Right cardiac atrium (tissue), 5 donors: ENCODE measurements at regions not wholly inside any gene's neighbourhood (a gene's known extent, or its start where the extent isn't known, plus 50 kb on each side); places are given as distances from the start of the nearest gene placed in this dataset.

ENCODE experiments used
- ATAC-seq, 2 donors: fragments of 200-7000 bp; cut with Tn5 transposase; one replicate each; pipeline versions ENCODE4 v1.8.0 to v1.9.1; 2020; ENCODE audit warnings: moderate library complexity in 2 of 2, mild to moderate bottlenecking in 1 of 2
- DNase-seq, 3 donors: peaks; one replicate each; pipeline ENCODE4 v3.0.0-alpha.2; 2020
- H3K27ac ChIP-seq: one replicate; pipeline ENCODE4 v1.5.1; 2013; ENCODE audit warnings: mild to moderate bottlenecking, low read length, control low read depth, moderate library complexity
- H3K27me3 ChIP-seq: one replicate; pipeline ENCODE4 v1.6.1; 2013; ENCODE audit not compliant: control insufficient read depth, insufficient read depth
- H3K4me1 ChIP-seq: one replicate; pipeline ENCODE4 v1.6.1; 2013; ENCODE audit warnings: low read length; ENCODE audit not compliant: control insufficient read depth, insufficient read depth
- H3K4me3 ChIP-seq: one replicate; pipeline ENCODE4 v1.5.1; 2013; ENCODE audit warnings: low read length, control low read depth
- H3K9me3 ChIP-seq: one replicate; pipeline ENCODE4 v1.6.1; 2013; ENCODE audit warnings: low read length; ENCODE audit not compliant: control insufficient read depth
- WGBS: extraction: QIAGEN DNeasy Blood & Tissue Kit; methylation state at CpG from one replicate; pipeline ENCODE4 v1.1.7; 2013; 5-methylcytosine and 5-hydroxymethylcytosine counted together
- intact Hi-C, 4 donors: fragments of 100-400 bp; cut with DNase I; formaldehyde crosslinking; loops; one replicate each; pipeline versions ENCODE4 v1.11.0 to v1.14.0; 2022 to 2023
- donor health status: healthy with polysubstance abuse.
- donor health status: DM: no; HTN: yes; CAD: no.
- donor health status: DM: no; HTN: no; CAD: no.
- donor health status: DM: no; HTN: yes; CAD: no; lungs with severe emphysema.
- donor health status: DM: yes; HTN: yes; CAD: no.

DNA sequence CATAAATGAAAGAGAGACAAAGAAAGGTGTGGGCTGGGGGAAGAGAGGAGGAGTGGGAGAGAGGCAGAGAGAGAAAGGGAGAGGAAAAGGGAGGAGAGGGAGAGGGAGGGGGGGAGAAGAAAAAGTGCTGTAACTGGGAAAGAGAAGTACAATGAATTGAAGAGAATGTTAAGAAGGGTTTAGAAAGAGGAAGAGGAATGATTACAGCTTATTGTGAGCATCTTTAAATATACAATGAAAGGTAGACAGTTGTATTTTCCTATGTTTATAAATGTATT, 229.1 kb upstream of the PMFBP1 start:
- Histone ChIP-seq H3K4me1 (no peaks in the 10 kb centered on the region), H3K27ac (no peak overlapping the region), H3K4me3 (no peak overlapping the region), H3K9me3 (no peaks in the 10 kb centered on the region), H3K27me3 (no peaks in the 10 kb centered on the region)
- no peak for ATAC-seq
- DNase-seq: no peak
- intact Hi-C loops: no loop called here

DNA sequence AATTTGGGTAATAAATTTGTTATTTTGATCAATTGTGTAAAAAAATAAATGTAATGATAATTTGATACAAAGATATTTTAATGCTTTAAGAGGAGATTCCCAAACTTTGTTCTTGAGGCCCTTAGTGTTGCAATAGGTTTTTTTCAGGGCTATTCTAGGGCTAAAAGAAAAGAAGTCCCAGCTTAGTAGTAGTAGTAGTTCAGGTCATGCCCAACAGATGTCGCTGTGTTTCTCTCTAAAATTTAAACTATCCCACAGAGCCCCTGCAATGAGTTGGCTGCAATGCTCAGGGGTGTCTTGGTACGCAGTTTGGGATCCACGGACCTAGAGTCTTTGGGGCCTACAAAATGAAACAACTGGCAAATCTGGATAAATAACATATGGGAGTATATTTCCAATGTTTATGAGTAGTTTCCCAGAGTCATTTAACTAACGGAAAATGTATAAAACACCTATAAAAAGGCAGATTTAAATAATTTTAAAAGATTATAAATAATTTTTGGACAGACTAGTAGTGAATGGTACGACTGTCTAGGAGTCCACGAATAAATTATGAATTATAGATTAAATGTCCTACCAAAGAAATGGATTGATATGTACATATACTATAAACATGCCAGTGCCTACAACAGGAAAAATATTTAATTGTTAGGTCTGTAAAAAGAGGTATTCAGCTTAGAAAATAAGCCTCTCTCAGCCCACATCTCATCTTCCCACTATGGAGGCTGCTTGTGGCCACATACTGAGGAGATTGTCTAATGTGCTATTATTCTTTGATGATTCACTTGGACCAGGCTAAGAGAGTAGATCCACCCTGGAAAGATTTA, 228.5 kb upstream of the PMFBP1 start:
- intact Hi-C loops: no loop called here
- Histone ChIP-seq H3K27me3 (no peaks in the 10 kb centered on the region), H3K9me3 (no peaks in the 10 kb centered on the region), H3K27ac (no peak overlapping the region), H3K4me1 (no peaks in the 10 kb centered on the region), H3K4me3 (no peak overlapping the region)
- DNase-seq: no peak
- WGBS: 41% methylated on average over 6 of the region's 6 CpGs
- ATAC-seq: peak; percentile 47 to 60

DNA sequence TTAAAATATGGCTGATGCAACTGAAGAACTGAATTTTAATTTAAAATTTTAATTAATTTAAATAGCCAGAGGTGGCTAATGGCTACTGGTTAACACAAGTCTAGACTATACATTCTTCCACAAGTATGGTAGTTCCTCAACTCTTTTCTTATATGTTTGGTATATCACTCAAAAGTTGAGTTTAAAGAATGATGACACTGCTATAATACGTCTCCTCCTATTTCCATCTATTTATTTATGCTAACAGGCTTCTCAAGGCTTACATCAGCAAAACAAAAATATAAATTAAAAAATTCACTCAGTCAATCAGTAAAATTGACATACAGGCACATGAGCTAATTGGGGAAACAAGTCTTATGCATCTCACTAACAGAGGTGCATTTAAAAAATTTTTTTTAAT, 227.9 kb upstream of the PMFBP1 start:
- no peak for DNase-seq
- H3K4me1 ChIP-seq: no peaks in the 10 kb centered on the region
- ATAC-seq: no peak
- H3K27ac ChIP-seq: no peak overlapping the region
- WGBS: 87% methylated on average over 1 of the region's 1 CpG
- no peak overlapping the region for H3K4me3 ChIP-seq
- H3K9me3 ChIP-seq: no peaks in the 10 kb centered on the region
- H3K27me3 ChIP-seq: no peaks in the 10 kb centered on the region
- intact Hi-C loops: no loop called here

DNA sequence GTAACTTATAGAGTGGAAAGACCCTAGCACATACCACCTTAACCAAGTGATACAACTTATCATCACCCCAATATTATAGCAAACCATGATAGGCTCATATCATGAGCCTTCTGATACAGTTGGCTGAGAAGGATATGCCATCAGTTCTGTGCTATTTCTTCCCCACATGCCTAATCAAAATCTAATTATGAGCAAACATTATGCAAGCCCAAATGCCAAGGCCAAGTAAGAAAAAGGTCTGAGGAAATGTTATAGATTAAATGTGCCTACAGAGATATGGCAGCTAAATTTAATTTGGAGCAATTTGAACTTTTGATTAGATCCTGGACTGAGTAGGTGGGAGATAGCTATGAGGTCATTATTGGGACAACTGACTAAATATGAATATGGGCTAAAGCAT, 225.9 kb upstream of the PMFBP1 start:
- intact Hi-C loops: no loop called here
- Histone ChIP-seq H3K27me3 (no peaks in the 10 kb centered on the region), H3K27ac (no peak overlapping the region), H3K4me1 (no peaks in the 10 kb centered on the region), H3K4me3 (no peak overlapping the region), H3K9me3 (no peaks in the 10 kb centered on the region)
- ATAC-seq (no peak), DNase-seq (no peak)

DNA sequence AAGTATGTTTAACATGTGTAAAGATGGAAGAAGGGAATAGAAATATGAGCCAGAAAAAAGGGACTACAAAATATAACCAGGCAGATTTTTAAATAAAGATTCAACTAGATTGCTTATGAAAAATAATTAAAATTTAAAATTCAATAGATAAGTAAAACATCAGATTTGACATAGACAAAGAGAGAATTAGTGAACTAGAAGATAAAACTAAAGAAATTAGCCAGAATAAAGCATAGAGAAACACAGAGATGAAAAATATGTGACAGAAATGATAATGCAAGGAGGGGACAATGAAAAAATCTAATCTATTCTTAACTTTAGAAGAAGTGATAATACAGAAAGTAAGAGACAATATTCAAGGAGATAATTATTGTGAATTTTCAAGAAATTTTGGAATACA, 222.6 kb upstream of the PMFBP1 start:
- no peak overlapping the region for H3K4me3 ChIP-seq
- H3K27me3 ChIP-seq: no peaks in the 10 kb centered on the region
- ATAC-seq (no peak), DNase-seq (no peak)
- intact Hi-C loops: no loop called here
- H3K4me1 ChIP-seq: no peaks in the 10 kb centered on the region
- no peak overlapping the region for H3K27ac ChIP-seq
- H3K9me3 ChIP-seq: no peaks in the 10 kb centered on the region

DNA sequence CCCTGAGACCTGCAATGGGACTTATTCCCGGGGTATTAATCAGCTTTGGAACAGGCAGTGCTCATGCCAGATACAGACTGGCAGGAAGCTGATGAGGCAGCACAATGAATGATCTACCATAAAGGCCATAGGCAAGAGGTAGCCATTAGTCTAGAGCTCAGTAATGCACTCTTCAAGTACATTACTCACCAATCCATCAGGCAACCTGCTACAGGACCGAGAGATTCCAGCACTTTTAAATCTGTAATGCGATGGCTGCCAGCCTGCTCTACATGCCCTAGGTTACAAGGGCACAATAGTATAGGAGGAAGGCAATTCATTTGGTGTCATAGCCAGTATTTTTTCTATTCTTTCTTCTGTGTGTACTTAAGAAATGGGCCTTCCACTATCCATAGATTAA, 217.8 kb upstream of the PMFBP1 start:
- intact Hi-C loops: no loop called here
- Histone ChIP-seq H3K4me3 (no peak overlapping the region), H3K27ac (no peak overlapping the region), H3K27me3 (no peaks in the 10 kb centered on the region), H3K4me1 (no peaks in the 10 kb centered on the region), H3K9me3 (no peaks in the 10 kb centered on the region)
- no peak for ATAC-seq
- 91% methylated on average over 3 of the region's 3 CpGs for WGBS
- no peak for DNase-seq

DNA sequence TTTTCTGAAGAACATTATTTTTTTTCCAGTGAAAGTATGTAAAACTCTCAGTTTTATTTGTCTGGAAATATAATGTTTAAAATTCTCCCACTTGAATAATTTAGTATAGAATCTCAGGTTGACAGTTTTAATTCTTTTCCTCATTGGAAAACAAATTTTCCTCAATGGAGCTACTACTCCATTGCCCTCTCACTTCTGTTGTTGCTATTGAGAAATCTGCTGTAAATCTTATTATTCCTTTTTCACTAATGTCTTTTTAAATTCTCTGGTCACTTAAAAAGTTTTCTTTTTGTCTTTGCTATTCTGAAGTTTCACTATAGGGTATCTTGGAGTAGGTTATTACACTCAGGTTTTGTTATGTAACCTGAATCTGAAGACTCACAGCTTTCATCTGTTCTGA, 216.1 kb upstream of the PMFBP1 start:
- no peaks in the 10 kb centered on the region for H3K9me3 ChIP-seq
- intact Hi-C loops: no loop called here
- H3K27ac ChIP-seq: no peak overlapping the region
- H3K4me3 ChIP-seq: no peak overlapping the region
- H3K27me3 ChIP-seq: no peaks in the 10 kb centered on the region
- ATAC-seq: no peak
- DNase-seq: no peak
- no peaks in the 10 kb centered on the region for H3K4me1 ChIP-seq

DNA sequence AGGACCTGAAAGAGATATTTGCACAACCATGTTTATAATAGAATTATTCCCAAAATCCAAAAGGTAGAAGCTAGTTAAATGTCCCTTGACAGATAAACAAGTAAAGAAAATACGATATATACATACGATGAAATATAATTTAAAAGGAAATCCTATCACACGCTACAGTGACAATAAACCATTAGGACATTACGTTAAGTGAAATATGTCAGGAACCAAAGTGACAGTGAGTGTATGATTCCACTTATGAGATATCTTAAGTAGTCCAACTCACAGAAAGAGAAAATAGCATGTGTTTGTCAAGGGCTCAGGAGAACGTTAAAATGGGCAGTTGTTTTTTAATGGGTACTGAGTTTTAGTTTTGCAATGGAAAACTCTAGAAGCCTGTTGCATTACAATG, 212.7 kb upstream of the PMFBP1 start:
- WGBS: 84% methylated on average over 5 of the region's 5 CpGs
- ATAC-seq (no peak), DNase-seq (no peak)
- H3K27ac ChIP-seq: no peak overlapping the region
- no peaks in the 10 kb centered on the region for H3K4me1 ChIP-seq
- intact Hi-C loops: no loop called here
- no peaks in the 10 kb centered on the region for H3K9me3 ChIP-seq
- H3K27me3 ChIP-seq: no peaks in the 10 kb centered on the region
- H3K4me3 ChIP-seq: no peak overlapping the region

DNA sequence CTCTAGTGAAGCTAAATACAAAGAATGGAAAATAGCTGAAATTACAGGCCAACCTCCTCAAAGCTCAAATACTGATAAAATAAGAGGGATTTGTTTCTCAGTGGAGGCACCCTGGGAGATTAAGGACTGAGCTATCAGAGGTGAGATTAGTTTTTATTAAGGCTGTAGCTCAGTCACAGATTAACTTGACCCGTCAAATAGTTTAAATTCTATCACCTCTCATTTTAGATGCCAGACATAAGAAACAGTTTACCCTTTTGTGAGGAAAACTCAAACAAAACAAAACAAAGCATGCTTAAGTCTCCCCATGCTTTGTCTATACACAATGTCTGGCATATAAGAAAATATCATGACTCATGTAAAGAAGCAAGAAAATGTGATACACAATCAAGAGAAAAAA, 208.3 kb upstream of the PMFBP1 start:
- no peaks in the 10 kb centered on the region for H3K9me3 ChIP-seq
- intact Hi-C loops: no loop called here
- H3K4me3 ChIP-seq: no peak overlapping the region
- DNase-seq (no peak), ATAC-seq (no peak)
- WGBS: 36% methylated on average over 1 of the region's 1 CpG
- H3K27ac ChIP-seq: no peak overlapping the region
- H3K27me3 ChIP-seq: no peaks in the 10 kb centered on the region
- H3K4me1 ChIP-seq: no peaks in the 10 kb centered on the region

DNA sequence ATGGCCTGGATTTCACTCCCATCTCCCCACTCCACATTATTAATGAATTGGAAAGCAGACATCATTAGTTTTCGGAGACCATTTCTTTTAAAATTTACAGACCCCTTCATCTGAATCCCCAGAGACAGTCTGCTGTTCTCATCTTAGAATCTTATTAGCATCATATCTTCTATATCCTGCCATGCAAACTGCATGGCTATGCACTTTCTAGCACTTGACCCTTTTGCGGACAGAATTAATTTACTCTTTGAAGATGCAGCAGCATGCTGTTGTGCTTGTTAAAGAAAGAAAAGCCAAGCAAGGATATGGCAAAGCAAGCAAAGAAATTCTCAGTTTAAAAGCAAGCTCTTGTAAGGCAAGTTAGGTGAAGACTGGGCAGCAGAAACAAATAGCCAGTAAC, 201.2 kb upstream of the PMFBP1 start:
- Histone ChIP-seq H3K27me3 (no peaks in the 10 kb centered on the region), H3K4me3 (no peak overlapping the region), H3K27ac (no peak overlapping the region), H3K4me1 (no peaks in the 10 kb centered on the region), H3K9me3 (no peaks in the 10 kb centered on the region)
- no peak for DNase-seq
- WGBS: 97% methylated on average over 2 of the region's 2 CpGs
- ATAC-seq: no peak
- intact Hi-C loops: no loop called here

DNA sequence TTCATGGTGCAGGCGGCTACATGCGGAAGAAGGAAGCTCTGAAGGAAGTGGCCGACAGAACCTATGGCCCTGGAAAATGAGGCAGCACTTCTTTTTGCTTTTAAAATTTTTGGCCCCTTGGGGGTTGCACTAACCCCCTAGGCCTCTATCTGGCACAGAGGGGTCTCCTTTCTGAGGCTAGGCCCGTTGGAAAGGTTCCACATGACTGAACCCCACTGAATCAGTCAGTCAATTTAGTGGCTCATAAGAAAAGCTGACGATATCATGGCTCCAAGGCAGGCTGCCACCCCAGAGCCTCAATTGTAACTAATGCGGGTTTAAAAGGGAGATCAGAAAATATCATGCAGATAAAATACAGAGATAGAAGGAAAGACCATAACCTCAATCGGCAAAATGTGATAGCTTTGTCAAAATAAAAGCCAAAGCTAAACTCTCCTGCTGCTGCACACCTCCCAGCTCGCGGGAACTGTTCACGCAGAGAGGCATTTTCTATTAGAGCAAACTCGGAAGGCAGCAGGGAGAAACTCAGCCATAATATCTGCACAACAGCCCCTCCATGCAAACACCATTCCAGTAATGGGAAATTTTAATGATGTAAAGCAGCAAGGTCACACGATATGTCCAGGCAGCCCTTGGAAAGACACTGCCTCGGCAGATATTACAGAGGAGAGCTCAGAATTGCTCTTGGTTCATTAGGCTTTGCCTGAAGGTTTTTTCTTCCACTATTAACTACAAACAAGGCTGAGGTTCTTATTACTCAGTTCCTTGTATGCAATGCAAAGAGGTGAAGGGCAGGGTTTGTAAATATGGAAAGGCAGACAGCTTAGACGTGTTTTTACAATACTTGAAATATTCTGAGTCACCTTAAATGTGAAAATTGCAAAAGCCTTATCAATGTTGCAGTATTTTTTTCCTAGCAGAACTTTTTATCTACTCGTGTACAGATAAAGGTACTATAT, 200.4 kb upstream of the PMFBP1 start:
- DNase-seq: no peak
- 60% methylated on average over 15 of the region's 15 CpGs for WGBS
- no peak for ATAC-seq
- H3K4me3 ChIP-seq: no peak overlapping the region
- intact Hi-C loops: no loop called here
- H3K9me3 ChIP-seq: no peaks in the 10 kb centered on the region
- H3K27ac ChIP-seq: no peak overlapping the region
- no peaks in the 10 kb centered on the region for H3K27me3 ChIP-seq
- no peaks in the 10 kb centered on the region for H3K4me1 ChIP-seq
